ENCODE measurements at regions not wholly inside any gene's neighbourhood (a gene's known extent, or its start where the extent isn't known, plus 50 kb on each side); places are given as distances from the start of the nearest gene placed in this dataset.
"Not testable (repeated sequence)": the region's sequence is repeated elsewhere in the genome, so short reads cannot be mapped to it uniquely, and the experiment has no call there.

- DNase-seq = not testable (repeated sequence)
Measured at GRCh38 chr13:21263909-21264308, 87.5 kb downstream of the MRPL57 start.

- not testable (repeated sequence) for DNase-seq
Measured at GRCh38 chr13:21268485-21268884, 92.0 kb downstream of the MRPL57 start.

- not testable (repeated sequence) for DNase-seq
Measured at GRCh38 chr13:21272439-21272838, 96.0 kb downstream of the MRPL57 start.

GRCh38 chr13:21274457-21274856 lies 98.0 kb downstream of the MRPL57 start:
- not testable (repeated sequence) for DNase-seq

GRCh38 chr13:21282065-21282464 lies 105.6 kb downstream of the MRPL57 start:
- DNase-seq = no peak

GRCh38 chr13:21287331-21287907 lies 111.0 kb downstream of the MRPL57 start:
- DNase-seq = no peak

- DNase-seq = no peak
Measured at GRCh38 chr13:21289475-21289874, 113.0 kb downstream of the MRPL57 start.

- DNase-seq = not testable (repeated sequence)
Measured at GRCh38 chr13:21290442-21291002, 114.1 kb downstream of the MRPL57 start.

GRCh38 chr13:21291840-21292239 lies 115.4 kb downstream of the MRPL57 start:
- DNase-seq = no peak

- DNase-seq = peak in 1 of 2 experiments; percentile 46
Measured at GRCh38 chr13:21296991-21297390, 120.5 kb downstream of the MRPL57 start.

GRCh38 chr13:21297447-21297846 lies 121.0 kb downstream of the MRPL57 start:
- DNase-seq = peak in 1 of 2 experiments; percentile 31

GRCh38 chr13:21297914-21298831 lies 121.7 kb downstream of the MRPL57 start:
- peak; percentile 32 to 90 for DNase-seq

GRCh38 chr13:21304256-21304655 lies 127.8 kb downstream of the MRPL57 start:
- no peak for DNase-seq

GRCh38 chr13:21306300-21307073 lies 130.0 kb downstream of the MRPL57 start:
- DNase-seq = not testable (repeated sequence)

- not testable (repeated sequence) for DNase-seq
Measured at GRCh38 chr13:21307158-21307557, 130.7 kb downstream of the MRPL57 start.

- no peak for DNase-seq
Measured at GRCh38 chr13:21308906-21309305, 132.4 kb downstream of the MRPL57 start.

GRCh38 chr13:21309542-21310172 lies 133.2 kb downstream of the MRPL57 start:
- no peak for DNase-seq

GRCh38 chr13:21310220-21310619 lies 133.8 kb downstream of the MRPL57 start:
- no peak for DNase-seq

GRCh38 chr13:21314976-21315375 lies 138.5 kb downstream of the MRPL57 start:
- not testable (repeated sequence) for DNase-seq

GRCh38 chr13:21316376-21316775 lies 139.9 kb downstream of the MRPL57 start:
- no peak for DNase-seq

GRCh38 chr13:21318891-21319532 lies 140.1 kb downstream of the ZDHHC20 start:
- DNase-seq = no peak
